ENCODE measurements at regions not wholly inside any gene's neighbourhood (a gene's known extent, or its start where the extent isn't known, plus 50 kb on each side); places are given as distances from the start of the nearest gene placed in this dataset.
"Not testable (repeated sequence)": the region's sequence is repeated elsewhere in the genome, so short reads cannot be mapped to it uniquely, and the experiment has no call there.

DNA sequence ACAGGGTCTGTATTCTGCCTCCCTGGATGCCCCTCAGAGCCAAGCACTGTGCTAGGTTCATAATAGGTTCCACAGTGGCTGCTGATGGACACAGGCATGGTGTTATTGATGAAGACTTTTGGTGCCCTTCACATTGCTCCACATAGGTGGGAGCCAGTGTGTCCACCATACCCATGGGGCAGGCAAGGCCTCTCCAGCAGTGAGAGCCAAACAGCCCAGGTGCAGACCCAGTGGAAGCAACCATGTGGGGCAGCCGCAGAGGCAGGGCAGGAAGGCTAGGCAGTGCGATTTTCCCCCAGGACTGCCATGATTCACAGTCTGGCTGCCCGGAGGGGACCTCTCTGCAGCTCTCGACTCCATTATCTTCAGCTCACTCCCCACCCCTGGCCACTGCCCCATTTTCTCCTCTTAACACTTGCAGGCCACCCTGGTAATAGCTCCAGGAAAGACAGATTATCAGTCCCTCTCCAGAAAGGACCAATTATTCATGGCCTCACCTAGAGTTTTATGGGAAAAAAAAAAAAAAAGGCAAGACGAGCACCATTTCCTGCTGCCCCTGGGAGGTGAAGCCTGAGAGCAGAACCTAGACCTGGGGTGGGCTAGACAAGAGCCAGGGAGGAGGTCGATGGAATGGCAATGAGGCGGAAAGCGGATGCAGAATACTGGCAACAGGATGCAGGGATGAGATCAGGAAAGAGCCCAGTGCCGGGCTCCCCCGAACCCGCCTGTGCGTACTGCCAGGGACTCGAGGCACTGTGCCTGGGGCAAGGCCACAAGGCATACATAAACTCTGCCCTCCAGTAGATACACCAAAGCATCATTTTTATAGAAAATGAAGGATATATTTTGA lies 343.0 kb upstream of the NCAM1 start:
- ATAC-seq (no peak), DNase-seq (no peak)
- intact Hi-C loops (cut with DNase I, micrococcal nuclease) = no loop called here

DNA sequence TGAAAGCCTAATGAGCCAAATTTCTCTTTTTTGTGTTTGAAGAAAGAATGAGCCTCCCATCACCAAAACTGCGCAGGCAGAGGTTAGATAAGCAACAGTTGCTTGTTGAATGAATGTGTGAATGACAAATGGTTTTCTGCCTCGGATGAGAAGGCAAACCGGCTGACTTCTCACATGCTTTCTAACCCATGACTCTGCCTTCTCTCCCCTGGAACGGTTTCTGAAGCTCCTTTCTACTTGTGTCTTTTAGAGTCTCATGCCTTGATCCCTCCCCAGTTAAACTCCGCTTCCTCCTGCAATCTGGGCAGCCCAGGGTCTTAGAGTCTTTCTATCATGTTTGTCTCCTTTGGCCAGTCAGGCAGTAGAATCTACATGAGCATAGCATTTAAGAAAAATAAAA lies 342.1 kb upstream of the NCAM1 start:
- intact Hi-C loops (cut with DNase I, micrococcal nuclease) = no loop called here
- DNase-seq (no peak), ATAC-seq (no peak)

DNA sequence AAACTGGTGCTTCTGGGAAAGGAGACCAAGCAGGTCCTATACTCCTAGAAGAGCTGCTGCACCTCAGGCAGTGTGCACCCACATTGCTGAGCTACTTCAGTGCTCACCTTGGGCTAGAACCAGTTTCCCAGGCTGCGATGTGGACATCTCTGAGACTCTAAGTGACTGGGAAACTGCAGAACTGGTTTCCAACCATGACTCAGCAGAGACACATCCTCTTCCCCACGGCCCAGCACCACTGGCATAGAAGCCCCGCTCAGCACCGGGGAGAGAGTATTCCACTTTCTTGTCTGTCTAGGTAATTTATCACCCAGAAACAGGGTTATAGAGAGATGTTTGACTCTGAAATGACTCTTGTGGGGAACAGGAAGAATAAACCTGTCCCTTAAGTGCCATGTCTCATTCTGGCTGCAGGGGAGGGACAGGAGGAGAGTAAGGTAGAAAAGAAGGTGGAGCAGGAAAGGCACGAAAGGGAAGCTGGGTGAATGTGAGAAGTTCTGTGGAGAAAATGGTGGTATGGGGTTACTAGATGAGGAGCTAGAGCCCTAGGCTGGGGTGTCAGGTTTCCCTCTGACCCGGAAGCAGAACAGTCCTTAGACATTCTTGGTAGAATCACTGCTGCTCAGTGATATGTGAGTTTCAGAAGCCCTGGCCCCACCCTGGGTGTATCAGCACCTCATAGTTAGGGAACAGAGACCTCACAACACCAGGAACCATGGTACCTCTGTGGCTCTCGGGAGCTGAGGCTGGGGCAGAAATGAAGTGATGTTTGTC lies 340.4 kb upstream of the NCAM1 start:
- ATAC-seq (no peak), DNase-seq (no peak)
- intact Hi-C loops (cut with DNase I, micrococcal nuclease) = no loop called here

DNA sequence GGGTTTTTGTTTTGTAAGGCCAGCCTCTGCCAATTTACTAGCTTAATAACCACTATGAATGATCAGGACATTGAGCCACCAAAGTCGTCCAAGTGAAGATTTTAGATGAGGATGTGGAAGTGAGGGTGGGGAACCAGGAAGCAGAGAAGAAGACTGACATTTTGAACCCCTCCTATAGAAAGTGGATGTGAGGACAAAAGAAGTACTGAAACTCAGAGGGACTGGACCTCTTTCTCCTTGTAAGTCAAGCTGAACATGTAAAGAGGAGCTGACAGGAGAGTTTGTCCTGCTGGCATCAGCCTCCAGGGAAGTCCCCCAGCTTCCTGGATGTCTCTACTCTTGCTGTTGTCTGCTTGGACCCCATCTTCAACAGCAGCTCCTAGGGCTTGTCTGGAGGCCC lies 338.2 kb upstream of the NCAM1 start:
- no peak for ATAC-seq
- intact Hi-C loops (cut with DNase I, micrococcal nuclease) = no loop called here
- no peak for DNase-seq

DNA sequence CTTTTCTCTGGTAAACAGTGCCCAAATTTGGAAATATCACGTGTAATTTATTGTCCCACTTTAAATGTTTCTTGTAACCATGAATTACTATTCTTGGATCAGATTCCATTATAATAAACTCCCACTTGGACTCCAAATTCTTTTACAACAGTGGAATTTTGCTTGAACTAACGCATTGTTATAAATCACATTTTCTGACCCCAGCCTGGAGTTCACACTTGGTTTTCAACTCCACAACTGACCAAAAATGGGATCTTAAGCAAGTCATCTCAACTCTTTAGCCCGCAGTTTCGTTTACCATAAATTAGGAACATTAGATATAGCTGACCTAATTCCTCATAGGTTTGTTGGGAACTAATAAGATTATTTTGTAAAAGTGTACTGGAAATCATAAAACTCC lies 336.8 kb upstream of the NCAM1 start:
- intact Hi-C loops (cut with DNase I, micrococcal nuclease) = no loop called here
- ATAC-seq (no peak), DNase-seq (no peak)

DNA sequence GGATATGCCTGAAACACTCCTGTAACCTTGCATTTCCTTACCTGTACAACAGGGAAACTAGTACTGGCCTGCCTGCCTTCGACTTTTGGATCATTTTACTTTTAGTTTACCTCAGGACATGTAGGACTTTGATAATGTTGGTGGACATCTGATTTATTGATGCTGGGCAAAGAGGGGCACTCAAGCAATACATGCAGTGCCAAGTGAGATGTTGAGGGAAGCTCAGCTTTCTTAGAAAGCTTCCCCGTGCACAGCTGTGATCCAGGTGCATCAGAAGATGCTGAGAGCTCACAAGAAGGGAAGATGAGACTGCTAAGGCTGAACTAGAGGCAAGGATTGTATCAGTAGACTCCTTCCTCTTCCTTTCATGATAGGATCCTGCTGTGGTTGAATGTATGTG lies 336.2 kb upstream of the NCAM1 start:
- intact Hi-C loops (cut with DNase I, micrococcal nuclease); ATAC-seq; DNase-seq: not testable (repeated sequence)

DNA sequence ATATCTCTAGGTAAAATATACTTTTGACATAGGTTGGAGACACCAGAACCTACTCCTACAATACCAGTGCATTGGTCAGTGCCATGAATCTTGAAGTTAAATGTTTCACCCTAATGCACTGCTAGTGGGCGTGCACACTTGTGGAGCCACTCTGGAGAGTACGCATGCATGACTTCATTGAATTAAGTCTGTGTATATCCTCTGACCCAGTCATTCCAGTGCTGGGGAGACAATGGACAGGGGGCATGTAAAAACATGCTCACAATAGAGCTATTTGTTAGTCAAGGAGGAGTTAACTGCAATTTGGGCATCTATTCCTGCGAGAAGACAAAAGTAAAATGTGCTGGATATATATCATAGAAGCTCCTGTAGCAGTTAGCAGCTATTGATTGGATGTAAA lies 335.4 kb upstream of the NCAM1 start:
- no peak for DNase-seq
- intact Hi-C loops (cut with DNase I, micrococcal nuclease) = no loop called here
- no peak for ATAC-seq

DNA sequence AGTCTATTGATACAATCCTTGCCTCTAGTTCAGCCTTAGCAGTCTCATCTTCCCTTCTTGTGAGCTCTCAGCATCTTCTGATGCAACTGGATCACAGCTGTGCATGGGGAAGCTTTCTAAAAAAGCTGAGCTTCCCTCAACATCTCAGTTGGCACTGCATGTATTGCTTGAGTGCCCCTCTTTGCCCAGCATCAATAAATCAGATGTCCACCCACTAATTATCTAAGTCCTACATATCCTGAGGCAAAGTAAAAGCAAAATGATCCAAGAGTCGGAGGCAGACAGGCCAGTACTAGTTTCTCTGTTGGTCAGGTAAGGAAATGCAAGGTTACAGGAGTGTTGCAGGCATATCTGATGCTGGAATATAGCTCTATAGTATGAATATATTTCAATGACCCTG lies 334.5 kb upstream of the NCAM1 start:
- DNase-seq = no peak
- intact Hi-C loops (cut with DNase I, micrococcal nuclease) = no loop called here
- ATAC-seq = no peak

DNA sequence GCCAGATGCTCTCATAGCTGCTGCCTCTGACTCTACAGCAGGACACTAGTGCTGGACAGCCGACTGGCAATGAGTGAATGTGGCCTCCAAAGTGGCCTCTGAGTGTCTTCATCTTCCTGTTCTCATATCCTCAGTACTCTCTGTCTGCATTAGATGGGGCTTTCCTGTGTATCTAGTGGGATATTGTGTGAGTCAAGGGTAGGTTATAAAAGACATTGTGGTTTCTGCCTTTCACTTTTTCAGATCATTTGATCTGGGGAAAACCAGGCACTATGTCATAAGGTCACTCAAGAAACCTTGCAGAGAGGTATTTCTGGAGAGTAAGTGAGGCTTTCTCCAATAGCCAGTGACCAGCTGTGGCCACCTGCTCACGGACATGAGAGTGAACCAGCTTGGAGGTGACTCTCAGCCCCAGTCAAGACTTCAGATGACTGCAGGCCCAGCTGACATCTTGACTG lies 333.6 kb upstream of the NCAM1 start:
- ATAC-seq = no peak
- no peak for DNase-seq
- intact Hi-C loops (cut with DNase I, micrococcal nuclease) = no loop called here

DNA sequence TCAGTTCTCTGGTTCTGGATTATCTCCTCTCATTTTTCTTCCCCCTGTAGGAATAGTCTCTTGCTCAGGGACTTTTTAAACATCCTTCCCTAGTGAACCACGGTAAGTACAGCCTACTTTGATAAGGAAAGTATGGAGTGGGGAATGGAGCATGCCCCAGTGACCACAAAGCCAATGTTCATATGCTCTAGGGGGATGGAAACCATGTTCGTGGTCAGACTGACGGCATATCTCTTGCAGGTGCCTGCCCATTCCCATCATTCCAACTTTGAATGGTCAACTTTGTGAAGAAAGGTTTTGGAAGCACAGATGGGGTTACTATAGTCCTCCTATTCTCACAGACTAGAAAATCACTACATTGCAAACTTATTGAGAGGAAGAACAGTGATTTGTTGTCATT lies 332.5 kb upstream of the NCAM1 start:
- DNase-seq = no peak
- ATAC-seq = no peak
- intact Hi-C loops (cut with DNase I, micrococcal nuclease) = no loop called here

DNA sequence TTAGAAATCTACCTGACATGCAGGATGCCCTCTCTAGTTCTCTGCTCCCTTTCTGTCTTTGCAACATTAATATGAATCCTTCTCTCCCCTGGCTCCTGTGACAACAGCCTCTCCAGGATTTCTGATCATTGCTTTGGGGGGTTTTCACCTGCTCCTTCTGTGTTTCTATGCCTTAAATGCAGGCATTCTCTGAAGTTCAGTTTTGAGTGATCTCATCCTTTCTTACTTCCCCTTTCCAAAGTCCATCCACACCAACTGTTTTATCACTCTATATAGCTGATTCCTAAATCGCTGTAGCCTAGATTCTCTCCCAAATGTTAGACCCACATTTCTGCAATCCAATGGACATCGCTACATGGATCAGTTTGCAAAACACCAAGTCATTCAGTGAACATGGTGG lies 330.7 kb upstream of the NCAM1 start:
- DNase-seq (no peak), ATAC-seq (no peak)
- intact Hi-C loops (cut with DNase I, micrococcal nuclease) = no loop called here

DNA sequence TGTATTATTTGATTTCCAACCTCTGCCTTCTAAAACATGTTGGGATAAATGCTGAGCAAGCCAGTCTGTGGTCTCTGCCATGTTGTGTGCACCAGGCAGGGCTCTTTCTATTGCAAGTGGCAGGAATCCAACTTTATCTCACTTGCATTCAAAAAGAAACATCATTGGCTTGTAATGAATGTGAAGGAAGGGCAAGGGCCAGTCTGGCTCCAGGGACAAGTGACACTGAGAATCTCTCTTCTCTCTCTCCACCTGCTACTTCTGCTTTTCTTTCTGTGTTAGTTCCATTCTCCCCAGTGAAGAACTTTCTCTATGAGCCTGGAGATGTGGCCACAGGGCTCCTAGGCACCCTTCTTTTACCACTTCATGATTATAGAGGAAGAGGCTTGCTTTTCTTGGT lies 329.9 kb upstream of the NCAM1 start:
- ATAC-seq (no peak), DNase-seq (no peak)
- intact Hi-C loops (cut with DNase I, micrococcal nuclease) = no loop called here

DNA sequence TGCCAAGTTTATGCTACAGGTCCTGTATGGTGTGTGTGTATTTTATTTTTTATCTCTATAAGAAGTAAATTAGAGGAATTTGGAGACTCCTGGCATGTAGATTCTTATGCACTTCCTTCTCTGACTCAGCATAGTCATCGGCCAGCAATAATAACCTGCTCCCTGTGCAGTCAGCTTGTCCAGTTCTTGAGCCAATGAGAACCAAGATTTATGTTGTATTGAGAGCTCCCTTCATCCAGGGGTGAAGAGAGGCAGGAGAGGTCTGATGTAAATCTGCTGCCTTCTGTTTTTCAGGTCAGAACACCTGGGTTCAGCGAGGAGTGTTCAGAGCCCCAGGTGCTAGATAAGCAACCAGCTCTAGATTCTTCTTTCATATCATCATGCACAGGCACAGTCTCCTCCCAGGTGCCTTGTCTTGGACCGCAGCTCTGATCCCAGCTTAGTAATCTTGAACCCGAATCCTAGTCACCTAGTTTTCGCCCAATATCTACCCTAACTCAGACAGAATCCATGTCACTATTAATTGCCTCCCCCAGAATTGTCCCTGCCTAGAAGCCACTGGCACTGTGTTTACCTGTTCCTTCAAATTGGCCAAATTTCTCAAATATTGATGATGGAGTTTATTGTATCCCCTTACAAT lies 328.2 kb upstream of the NCAM1 start:
- intact Hi-C loops (cut with DNase I, micrococcal nuclease) = no loop called here

DNA sequence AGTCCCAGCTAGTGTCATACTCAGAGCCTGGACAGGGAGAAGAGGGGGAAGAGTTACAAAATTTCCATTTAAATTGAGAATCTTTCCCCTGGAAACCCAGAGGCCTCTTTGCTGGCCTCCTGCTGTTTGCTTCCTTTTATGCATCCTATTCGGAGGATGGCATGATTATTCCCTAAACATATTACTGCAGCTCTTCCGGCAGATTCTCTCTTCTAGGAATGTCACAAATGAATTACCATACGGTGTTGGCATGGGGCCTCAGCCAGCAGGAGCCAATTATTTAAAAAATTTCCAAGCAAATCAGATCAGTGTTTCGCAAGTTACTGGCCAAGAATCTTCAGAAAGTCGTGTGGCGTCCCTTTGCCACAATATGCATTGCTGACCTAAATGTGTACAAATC lies 326.7 kb upstream of the NCAM1 start:
- intact Hi-C loops (cut with DNase I, micrococcal nuclease) = no loop called here
- DNase-seq (no peak), ATAC-seq (no peak)

More for the DNA sequence above, 328.2 kb upstream of the NCAM1 start:
- no peak for DNase-seq
- ATAC-seq = no peak

DNA sequence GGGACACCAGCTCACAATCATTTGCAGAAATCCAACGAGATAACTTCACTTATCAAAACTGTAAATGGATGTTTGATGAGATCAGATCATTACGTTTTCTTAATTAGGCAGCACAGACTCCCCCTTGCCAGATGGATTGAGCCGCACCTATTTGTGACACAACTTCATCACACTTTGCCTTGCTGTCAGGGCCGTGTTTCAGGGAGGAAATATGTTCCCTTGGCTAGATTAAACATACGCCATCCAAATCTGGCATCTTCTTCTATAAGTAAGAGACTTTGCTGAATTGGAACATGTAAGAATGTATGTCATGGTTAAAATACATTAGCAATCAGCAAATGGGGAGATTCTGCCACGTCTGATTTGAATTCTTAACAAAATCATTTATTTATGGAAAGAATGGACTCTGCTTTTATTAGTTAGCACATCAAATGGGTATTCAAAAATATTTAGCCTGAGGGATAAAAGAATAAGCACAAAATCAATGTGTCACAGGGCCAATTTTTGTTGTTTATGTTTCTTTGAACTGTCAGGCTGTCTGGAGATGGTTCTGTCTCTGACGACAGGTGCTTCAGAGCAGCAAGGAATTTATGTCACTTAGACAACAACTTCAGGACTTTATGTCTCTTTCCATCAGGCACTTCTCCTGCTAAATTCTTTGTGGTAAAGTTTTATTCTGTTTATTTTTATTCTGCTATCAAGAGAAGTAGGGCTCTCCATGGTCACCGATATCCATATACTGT lies 326.1 kb upstream of the NCAM1 start:
- no peak for DNase-seq
- no peak for ATAC-seq
- intact Hi-C loops (cut with DNase I, micrococcal nuclease) = no loop called here

DNA sequence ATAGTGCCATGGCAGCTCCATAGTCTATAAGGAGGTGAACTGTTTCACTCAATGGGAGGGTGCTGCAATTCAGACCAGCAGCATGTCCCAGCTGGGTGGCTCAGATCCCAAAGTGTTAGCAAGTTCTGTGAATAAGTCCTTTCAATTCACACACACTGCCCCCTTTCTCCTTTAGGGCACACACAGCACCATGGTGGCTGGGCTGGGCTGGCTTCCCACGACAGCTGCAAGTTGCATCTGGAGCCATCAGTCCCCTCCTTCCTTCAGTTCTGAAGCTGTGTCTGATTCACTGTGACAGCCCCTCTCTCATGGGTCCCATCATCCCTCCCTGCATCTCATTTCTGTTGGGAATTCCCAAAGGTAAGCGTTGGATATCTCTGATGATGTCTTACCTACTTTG lies 324.1 kb upstream of the NCAM1 start:
- DNase-seq = no peak
- intact Hi-C loops (cut with DNase I, micrococcal nuclease) = no loop called here
- no peak for ATAC-seq

DNA sequence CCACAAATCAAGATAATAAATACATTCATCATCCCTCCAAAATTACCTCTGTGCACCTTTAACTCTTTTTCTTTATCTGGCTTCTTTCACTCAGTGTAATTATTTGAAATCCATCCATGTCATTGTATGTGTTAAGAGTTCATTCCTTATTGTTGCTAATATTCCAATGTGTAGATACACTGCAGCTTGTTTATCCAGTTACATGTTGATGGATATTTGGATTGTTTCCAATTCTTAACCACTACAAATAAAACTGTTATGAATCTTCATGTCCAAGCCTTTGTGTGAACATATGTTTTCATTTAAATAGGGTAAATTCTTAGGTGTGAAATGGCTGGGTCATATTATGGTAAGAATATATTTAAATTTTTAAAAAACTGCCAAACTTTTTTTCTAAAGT lies 323.3 kb upstream of the NCAM1 start:
- DNase-seq (no peak), ATAC-seq (no peak)

DNA sequence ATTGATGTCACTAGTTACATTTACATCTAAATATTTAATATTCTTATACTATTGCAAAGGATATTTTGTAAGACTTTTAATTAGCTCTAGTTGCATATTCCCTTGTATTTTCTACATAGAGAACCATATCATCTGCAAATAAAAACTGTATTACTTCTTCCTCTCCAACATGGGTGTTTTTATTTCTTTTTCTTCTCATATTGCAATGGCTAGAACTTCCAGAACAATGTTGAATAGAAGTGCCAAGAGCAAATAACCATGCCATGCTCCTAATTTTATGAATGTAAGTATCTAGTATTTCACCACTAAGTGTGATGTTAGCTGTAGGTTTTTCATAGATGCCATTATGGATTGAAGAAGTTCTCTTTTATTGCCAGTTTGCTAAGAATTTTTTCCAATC lies 321.8 kb upstream of the NCAM1 start:
- ATAC-seq (no peak), DNase-seq (no peak)
- intact Hi-C loops (cut with DNase I, micrococcal nuclease) = no loop called here

More for the DNA sequence above, 323.3 kb upstream of the NCAM1 start:
- intact Hi-C loops (cut with DNase I, micrococcal nuclease) = no loop called here

DNA sequence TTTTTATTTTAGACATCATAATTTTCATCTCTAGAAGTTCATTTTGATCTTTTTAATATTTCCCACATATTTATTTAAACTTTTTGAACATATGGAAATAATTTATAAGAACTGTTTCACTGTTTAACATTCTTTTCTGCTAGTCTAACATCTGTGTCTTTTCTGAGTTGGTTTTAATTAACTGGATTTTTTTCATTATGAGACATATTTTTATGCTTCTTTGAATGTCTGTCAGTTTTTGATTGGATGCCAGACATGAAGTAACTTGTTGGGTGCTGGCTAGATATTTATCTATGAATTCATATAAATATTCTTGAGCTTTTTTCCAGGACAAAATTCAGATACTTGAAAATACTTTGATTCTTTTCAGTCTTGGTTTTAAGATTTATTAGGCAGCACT lies 317.8 kb upstream of the NCAM1 start:
- DNase-seq (no peak), ATAC-seq (no peak)
- intact Hi-C loops (cut with DNase I, micrococcal nuclease) = no loop called here
